ENCODE measurements at regions not wholly inside any gene's neighbourhood (a gene's known extent, or its start where the extent isn't known, plus 50 kb on each side); places are given as distances from the start of the nearest gene placed in this dataset.

GRCh38 chr7:20839196-20839735, 52.6 kb upstream of the SP8 start:
- in situ Hi-C loops (cut with HindIII; ENCODE audit: low pct_unique_long_range_greater_than_20kb, low sequenced_read_pairs): no loop called here

GRCh38 chr7:20839987-20840386, 53.3 kb upstream of the SP8 start:
- in situ Hi-C loops (cut with HindIII; ENCODE audit: low pct_unique_long_range_greater_than_20kb, low sequenced_read_pairs): no loop called here

More at GRCh38 chr7:20839196-20839735, 52.6 kb upstream of the SP8 start:
- no peak for TF ChIP-seq JUND (IDR thresholded peaks at IDR 0.05; ENCODE audit: low read depth)
- DNase-seq (ENCODE audit: low read depth in 1 of 2, low spot score in 1 of 2): no peak

GRCh38 chr7:20846791-20847190, 60.1 kb upstream of the SP8 start:
- in situ Hi-C loops (cut with HindIII; ENCODE audit: low pct_unique_long_range_greater_than_20kb, low sequenced_read_pairs): no loop called here
- no peak for DNase-seq (ENCODE audit: low read depth in 1 of 2, low spot score in 1 of 2)
- no peak for TF ChIP-seq JUND (IDR thresholded peaks at IDR 0.05; ENCODE audit: low read depth)

More at GRCh38 chr7:20839987-20840386, 53.3 kb upstream of the SP8 start:
- TF ChIP-seq JUND (IDR thresholded peaks at IDR 0.05; ENCODE audit: low read depth): no peak
- no peak for DNase-seq (ENCODE audit: low read depth in 1 of 2, low spot score in 1 of 2)

- DNase-seq (ENCODE audit: low read depth in 1 of 2, low spot score in 1 of 2): no peak
- in situ Hi-C loops (cut with HindIII; ENCODE audit: low pct_unique_long_range_greater_than_20kb, low sequenced_read_pairs): no loop called here
- no peak for TF ChIP-seq JUND (IDR thresholded peaks at IDR 0.05; ENCODE audit: low read depth)
Observed at GRCh38 chr7:20858951-20859350, 72.3 kb upstream of the SP8 start.

GRCh38 chr7:20861468-20861867, 74.8 kb upstream of the SP8 start:
- no peak for DNase-seq (ENCODE audit: low read depth in 1 of 2, low spot score in 1 of 2)

GRCh38 chr7:20862554-20862953, 75.9 kb upstream of the SP8 start:
- TF ChIP-seq JUND (IDR thresholded peaks at IDR 0.05; ENCODE audit: low read depth): no peak
- in situ Hi-C loops (cut with HindIII; ENCODE audit: low pct_unique_long_range_greater_than_20kb, low sequenced_read_pairs): no loop called here
- DNase-seq (ENCODE audit: low read depth in 1 of 2, low spot score in 1 of 2): no peak

More at GRCh38 chr7:20861468-20861867, 74.8 kb upstream of the SP8 start:
- TF ChIP-seq JUND (IDR thresholded peaks at IDR 0.05; ENCODE audit: low read depth): no peak
- in situ Hi-C loops (cut with HindIII; ENCODE audit: low pct_unique_long_range_greater_than_20kb, low sequenced_read_pairs): no loop called here

GRCh38 chr7:20864221-20864620, 77.5 kb upstream of the SP8 start:
- in situ Hi-C loops (cut with HindIII; ENCODE audit: low pct_unique_long_range_greater_than_20kb, low sequenced_read_pairs): no loop called here
- DNase-seq (ENCODE audit: low read depth in 1 of 2, low spot score in 1 of 2): no peak
- no peak for TF ChIP-seq JUND (IDR thresholded peaks at IDR 0.05; ENCODE audit: low read depth)

- TF ChIP-seq JUND (IDR thresholded peaks at IDR 0.05; ENCODE audit: low read depth): no peak
- in situ Hi-C loops (cut with HindIII; ENCODE audit: low pct_unique_long_range_greater_than_20kb, low sequenced_read_pairs): no loop called here
- no peak for DNase-seq (ENCODE audit: low read depth in 1 of 2, low spot score in 1 of 2)
Observed at GRCh38 chr7:20865684-20866083, 79.0 kb upstream of the SP8 start.

GRCh38 chr7:20870977-20871376, 84.3 kb upstream of the SP8 start:
- in situ Hi-C loops (cut with HindIII; ENCODE audit: low pct_unique_long_range_greater_than_20kb, low sequenced_read_pairs): no loop called here
- no peak for DNase-seq (ENCODE audit: low read depth in 1 of 2, low spot score in 1 of 2)

GRCh38 chr7:20892776-20893175, 106.1 kb upstream of the SP8 start:
- in situ Hi-C loops (cut with HindIII; ENCODE audit: low pct_unique_long_range_greater_than_20kb, low sequenced_read_pairs): no loop called here
- no peak for DNase-seq (ENCODE audit: low read depth in 1 of 2, low spot score in 1 of 2)
- TF ChIP-seq JUND (IDR thresholded peaks at IDR 0.05; ENCODE audit: low read depth): no peak

More at GRCh38 chr7:20870977-20871376, 84.3 kb upstream of the SP8 start:
- TF ChIP-seq JUND (IDR thresholded peaks at IDR 0.05; ENCODE audit: low read depth): no peak

- DNase-seq (ENCODE audit: low read depth in 1 of 2, low spot score in 1 of 2): no peak
- in situ Hi-C loops (cut with HindIII; ENCODE audit: low pct_unique_long_range_greater_than_20kb, low sequenced_read_pairs): no loop called here
- no peak for TF ChIP-seq JUND (IDR thresholded peaks at IDR 0.05; ENCODE audit: low read depth)
Observed at GRCh38 chr7:20894806-20895205, 108.1 kb upstream of the SP8 start.

GRCh38 chr7:20895563-20895962, 108.9 kb upstream of the SP8 start:
- no peak for TF ChIP-seq JUND (IDR thresholded peaks at IDR 0.05; ENCODE audit: low read depth)
- in situ Hi-C loops (cut with HindIII; ENCODE audit: low pct_unique_long_range_greater_than_20kb, low sequenced_read_pairs): no loop called here
- DNase-seq (ENCODE audit: low read depth in 1 of 2, low spot score in 1 of 2): no peak

- in situ Hi-C loops (cut with HindIII; ENCODE audit: low pct_unique_long_range_greater_than_20kb, low sequenced_read_pairs): no loop called here
- no peak for TF ChIP-seq JUND (IDR thresholded peaks at IDR 0.05; ENCODE audit: low read depth)
- no peak for DNase-seq (ENCODE audit: low read depth in 1 of 2, low spot score in 1 of 2)
Observed at GRCh38 chr7:20896996-20897395, 110.3 kb upstream of the SP8 start.

- DNase-seq (ENCODE audit: low read depth in 1 of 2, low spot score in 1 of 2): no peak
- in situ Hi-C loops (cut with HindIII; ENCODE audit: low pct_unique_long_range_greater_than_20kb, low sequenced_read_pairs): no loop called here
- TF ChIP-seq JUND (IDR thresholded peaks at IDR 0.05; ENCODE audit: low read depth): no peak
Observed at GRCh38 chr7:20906801-20907453, 120.2 kb upstream of the SP8 start.
